ENCODE measurements at regions not wholly inside any gene's neighbourhood (a gene's known extent, or its start where the extent isn't known, plus 50 kb on each side); places are given as distances from the start of the nearest gene placed in this dataset.

GRCh38 chrX:39922926-39923325 lies 174.8 kb downstream of the BCOR start (continued):
- TF ChIP-seq REST (IDR thresholded peaks at IDR 0.05; ENCODE audit: borderline replicate concordance) = no peak
- TF ChIP-seq REST (CRISPR knock-in tag; IDR thresholded peaks at IDR 0.05; ENCODE audit: low read depth) = no peak
- no peak for TF ChIP-seq CCAR2 (IDR thresholded peaks at IDR 0.05; ENCODE audit: low read depth, low read length)
- no peak for TF ChIP-seq ZNF143 (CRISPR knock-in tag; IDR thresholded peaks at IDR 0.05)
- TF ChIP-seq NR0B1 (IDR thresholded peaks at IDR 0.05; ENCODE audit: partially characterized antibody) = no peak
- TF ChIP-seq PHF8 (IDR thresholded peaks at IDR 0.05; ENCODE audit: borderline replicate concordance, low read length) = no peak
- no peak for TF ChIP-seq BDP1 (IDR thresholded peaks at IDR 0.05; ENCODE audit: insufficient read depth, insufficient read length)
- no peak for TF ChIP-seq MLX (CRISPR knock-in tag; conservative IDR thresholded peaks at IDR 0.05)
- no peak for TF ChIP-seq PTTG1 (tag; IDR thresholded peaks at IDR 0.05; ENCODE audit: low read depth)
- no peak for TF ChIP-seq NCOA1 (IDR thresholded peaks at IDR 0.05; ENCODE audit: low read depth)
